Activated CD4-positive, alpha-beta T cell treated with anti-CD3 and anti-CD28 coated beads for 1 hour (primary cell): ENCODE measurements at regions not wholly inside any gene's neighbourhood (a gene's known extent, or its start where the extent isn't known, plus 50 kb on each side); places are given as distances from the start of the nearest gene placed in this dataset.
A peak's percentile ranks its signal among the peaks of the same experiment; 100 is the strongest.
"Not testable (repeated sequence)": the region's sequence is repeated elsewhere in the genome, so short reads cannot be mapped to it uniquely, and the experiment has no call there.

Experiments used
- DNase-seq: peaks from one replicate; pipeline ENCODE4 v3.0.0-alpha.2; 2020

GRCh38 chr1:148309940-148310500, 157.9 kb upstream of the NBPF11 start:
- no peak for DNase-seq

GRCh38 chr1:148308832-148309458, 156.9 kb upstream of the NBPF11 start:
- no peak for DNase-seq

- no peak for DNase-seq
Measured at GRCh38 chr1:148307583-148308185, 155.6 kb upstream of the NBPF11 start.

- DNase-seq = not testable (repeated sequence)
Measured at GRCh38 chr1:148304935-148305334, 152.9 kb upstream of the NBPF11 start.

- DNase-seq = not testable (repeated sequence)
Measured at GRCh38 chr1:148302586-148303364, 150.7 kb upstream of the NBPF11 start.

GRCh38 chr1:148297852-148298251, 145.8 kb upstream of the NBPF11 start:
- not testable (repeated sequence) for DNase-seq

GRCh38 chr1:148296511-148296910, 144.4 kb upstream of the NBPF11 start:
- no peak for DNase-seq

- no peak for DNase-seq
Measured at GRCh38 chr1:148294116-148294807, 142.2 kb upstream of the NBPF11 start.

- DNase-seq = no peak
Measured at GRCh38 chr1:148293651-148294050, 141.6 kb upstream of the NBPF11 start.

GRCh38 chr1:148292915-148293314, 140.8 kb upstream of the NBPF11 start:
- DNase-seq = no peak

GRCh38 chr1:148290881-148291280, 138.8 kb upstream of the NBPF11 start:
- DNase-seq = no peak

- DNase-seq = no peak
Measured at GRCh38 chr1:148289647-148290046, 137.6 kb upstream of the NBPF11 start.

GRCh38 chr1:148285946-148286345, 133.9 kb upstream of the NBPF11 start:
- DNase-seq = not testable (repeated sequence)

GRCh38 chr1:148280831-148281572, 128.9 kb upstream of the NBPF11 start:
- not testable (repeated sequence) for DNase-seq

- not testable (repeated sequence) for DNase-seq
Measured at GRCh38 chr1:148279002-148279542, 127.0 kb upstream of the NBPF11 start.

GRCh38 chr1:148277865-148278279, 125.8 kb upstream of the NBPF11 start:
- not testable (repeated sequence) for DNase-seq

- DNase-seq = not testable (repeated sequence)
Measured at GRCh38 chr1:148267066-148267465, 115.0 kb upstream of the NBPF11 start.

GRCh38 chr1:148264374-148265276, 112.5 kb upstream of the NBPF11 start:
- DNase-seq = no peak

GRCh38 chr1:148263906-148264255, 111.8 kb upstream of the NBPF11 start:
- no peak for DNase-seq

- DNase-seq = peak; percentile 37
Measured at GRCh38 chr1:148263128-148263905, 111.2 kb upstream of the NBPF11 start.
